HG03060 (cell line): ENCODE measurements at regions not wholly inside any gene's neighbourhood (a gene's known extent, or its start where the extent isn't known, plus 50 kb on each side); places are given as distances from the start of the nearest gene placed in this dataset.
A peak's percentile ranks its signal among the peaks of the same experiment; 100 is the strongest.
"Not testable (repeated sequence)": the region's sequence is repeated elsewhere in the genome, so short reads cannot be mapped to it uniquely, and the experiment has no call there.

Source experiments
- ATAC-seq: cut with Tn5 transposase; IDR thresholded peaks from one replicate; pipeline ENCODE4 v1.9.1; 2021; ENCODE audit warnings: low read depth, moderate number of reproducible peaks; ENCODE audit not compliant: unreplicated experiment

GRCh38 chr18:25592804-25593360 is 240.9 kb upstream of the ZNF521 start:
- no peak for ATAC-seq

- ATAC-seq, result no peak
These were observed 238.5 kb upstream of the ZNF521 start for GRCh38 chr18:25590456-25590855.

GRCh38 chr18:25587545-25587944 is 235.6 kb upstream of the ZNF521 start:
- ATAC-seq, result no peak

GRCh38 chr18:25568986-25569385 is 217.0 kb upstream of the ZNF521 start:
- ATAC-seq, result no peak

- no peak for ATAC-seq
These were observed 212.1 kb upstream of the ZNF521 start for GRCh38 chr18:25563816-25564683.

GRCh38 chr18:25563346-25563745 is 211.4 kb upstream of the ZNF521 start:
- no peak for ATAC-seq

- ATAC-seq, result no peak
These were observed 210.0 kb upstream of the ZNF521 start for GRCh38 chr18:25561918-25562317.

GRCh38 chr18:25560369-25560768 is 208.4 kb upstream of the ZNF521 start:
- ATAC-seq, result no peak

- ATAC-seq, result no peak
These were observed 205.0 kb upstream of the ZNF521 start for GRCh38 chr18:25557011-25557410.

GRCh38 chr18:25553631-25554263 is 201.8 kb upstream of the ZNF521 start:
- no peak for ATAC-seq

- no peak for ATAC-seq
These were observed 192.8 kb upstream of the ZNF521 start for GRCh38 chr18:25544546-25545287.

- ATAC-seq, result no peak
These were observed 186.4 kb upstream of the ZNF521 start for GRCh38 chr18:25538175-25538922.

GRCh38 chr18:25535495-25535894 is 183.5 kb upstream of the ZNF521 start:
- no peak for ATAC-seq

GRCh38 chr18:25534401-25534800 is 182.4 kb upstream of the ZNF521 start:
- no peak for ATAC-seq

- no peak for ATAC-seq
These were observed 181.3 kb upstream of the ZNF521 start for GRCh38 chr18:25533218-25533617.

GRCh38 chr18:25531207-25531606 is 179.2 kb upstream of the ZNF521 start:
- ATAC-seq, result no peak

GRCh38 chr18:25525789-25526188 is 173.8 kb upstream of the ZNF521 start:
- ATAC-seq, result not testable (repeated sequence)

- peak; percentile 94 for ATAC-seq
These were observed 166.7 kb upstream of the ZNF521 start for GRCh38 chr18:25518716-25519053.

- ATAC-seq, result peak; percentile 18
These were observed 166.1 kb upstream of the ZNF521 start for GRCh38 chr18:25517881-25518715.
